Hepatocyte (in vitro differentiated cells): ENCODE measurements at regions not wholly inside any gene's neighbourhood (a gene's known extent, or its start where the extent isn't known, plus 50 kb on each side); places are given as distances from the start of the nearest gene placed in this dataset.
"Not testable (repeated sequence)": the region's sequence is repeated elsewhere in the genome, so short reads cannot be mapped to it uniquely, and the experiment has no call there.

Experiments
- CTCF ChIP-seq: fragments of 200-600 bp; sonication (generic); IDR thresholded peaks from 2 replicates; pipeline ENCODE4 v1.5.1; 2016; ENCODE audit warnings: antibody characterized with exemption, mild to moderate bottlenecking; ENCODE audit not compliant: poor library complexity
- EZH2 ChIP-seq: fragments of 200-600 bp; sonication (generic); IDR thresholded peaks from 2 replicates; pipeline ENCODE4 v1.6.1; 2016; ENCODE audit warnings: antibody characterized with exemption, mild to moderate bottlenecking, borderline replicate concordance
- EZH2phosphoT487 ChIP-seq: fragments of 200-600 bp; sonication (generic); IDR thresholded peaks from one replicate; pipeline ENCODE4 v1.6.1; 2018; ENCODE audit warnings: antibody characterized with exemption, mild to moderate bottlenecking, low read depth, moderate library complexity; ENCODE audit not compliant: unreplicated experiment, severe bottlenecking

- not testable (repeated sequence) for TF ChIP-seq CTCF, EZH2, EZH2phosphoT487
These were observed 272.9 kb upstream of the GRAMD2B start for GRCh38 chr5:126150319-126150718.
